ENCODE measurements at regions not wholly inside any gene's neighbourhood (a gene's known extent, or its start where the extent isn't known, plus 50 kb on each side); places are given as distances from the start of the nearest gene placed in this dataset.

DNA sequence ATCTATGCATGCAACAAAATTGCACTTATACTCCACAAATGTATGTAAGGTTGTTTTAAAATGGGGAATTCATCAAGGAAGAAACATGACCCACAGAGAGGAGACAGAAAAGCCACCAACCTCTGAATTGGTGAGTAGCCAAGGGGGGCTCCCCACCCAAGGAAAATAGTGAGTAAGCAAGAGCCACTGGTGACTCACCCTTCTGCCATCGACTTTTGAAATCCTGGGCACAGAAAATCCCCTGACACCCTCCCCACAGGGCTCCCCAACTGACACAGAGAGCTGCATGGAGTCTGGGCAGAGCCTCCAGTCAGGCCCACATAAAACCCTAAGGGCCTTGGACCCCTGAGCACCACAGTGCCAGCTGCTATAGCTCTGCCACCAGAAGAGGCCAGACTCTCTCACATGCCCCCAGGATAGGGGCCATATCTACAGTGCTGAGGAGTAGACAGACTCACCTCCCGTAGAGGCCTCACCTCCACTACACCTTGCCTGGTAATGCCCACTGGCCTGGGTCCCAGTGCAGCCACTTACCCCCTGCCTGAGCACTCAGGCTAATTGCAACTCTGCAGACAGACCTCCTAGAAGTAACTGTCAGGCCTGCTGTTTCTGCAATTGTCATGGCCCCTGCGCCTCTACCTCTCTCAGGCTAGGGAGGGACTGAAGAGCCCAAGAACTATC is 244.7 kb upstream of the WSB1 start:
- DNase-seq = no peak
- H3K9me3 ChIP-seq = no peaks in the 10 kb centered on the region
- no peak for TF ChIP-seq POLR2A (IDR thresholded peaks at IDR 0.05)
- TF ChIP-seq, protein P1, sequence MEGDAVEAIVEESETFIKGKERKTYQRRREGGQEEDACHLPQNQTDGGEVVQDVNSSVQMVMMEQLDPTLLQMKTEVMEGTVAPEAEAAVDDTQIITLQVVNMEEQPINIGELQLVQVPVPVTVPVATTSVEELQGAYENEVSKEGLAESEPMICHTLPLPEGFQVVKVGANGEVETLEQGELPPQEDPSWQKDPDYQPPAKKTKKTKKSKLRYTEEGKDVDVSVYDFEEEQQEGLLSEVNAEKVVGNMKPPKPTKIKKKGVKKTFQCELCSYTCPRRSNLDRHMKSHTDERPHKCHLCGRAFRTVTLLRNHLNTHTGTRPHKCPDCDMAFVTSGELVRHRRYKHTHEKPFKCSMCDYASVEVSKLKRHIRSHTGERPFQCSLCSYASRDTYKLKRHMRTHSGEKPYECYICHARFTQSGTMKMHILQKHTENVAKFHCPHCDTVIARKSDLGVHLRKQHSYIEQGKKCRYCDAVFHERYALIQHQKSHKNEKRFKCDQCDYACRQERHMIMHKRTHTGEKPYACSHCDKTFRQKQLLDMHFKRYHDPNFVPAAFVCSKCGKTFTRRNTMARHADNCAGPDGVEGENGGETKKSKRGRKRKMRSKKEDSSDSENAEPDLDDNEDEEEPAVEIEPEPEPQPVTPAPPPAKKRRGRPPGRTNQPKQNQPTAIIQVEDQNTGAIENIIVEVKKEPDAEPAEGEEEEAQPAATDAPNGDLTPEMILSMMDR (IDR thresholded peaks at IDR 0.05) = no peak
- H3K27ac ChIP-seq = no peak overlapping the region
- no peak overlapping the region for H3K4me3 ChIP-seq
- intact Hi-C loops (cut with DNase I) = no loop called here
- H3K36me3 ChIP-seq = no peaks in the 10 kb centered on the region
- H3K27me3 ChIP-seq = no peaks in the 10 kb centered on the region
- no peaks in the 10 kb centered on the region for H3K4me1 ChIP-seq
- 34 to 52% methylated on average over 2 of the region's 3 CpGs for WGBS, 2 donors

DNA sequence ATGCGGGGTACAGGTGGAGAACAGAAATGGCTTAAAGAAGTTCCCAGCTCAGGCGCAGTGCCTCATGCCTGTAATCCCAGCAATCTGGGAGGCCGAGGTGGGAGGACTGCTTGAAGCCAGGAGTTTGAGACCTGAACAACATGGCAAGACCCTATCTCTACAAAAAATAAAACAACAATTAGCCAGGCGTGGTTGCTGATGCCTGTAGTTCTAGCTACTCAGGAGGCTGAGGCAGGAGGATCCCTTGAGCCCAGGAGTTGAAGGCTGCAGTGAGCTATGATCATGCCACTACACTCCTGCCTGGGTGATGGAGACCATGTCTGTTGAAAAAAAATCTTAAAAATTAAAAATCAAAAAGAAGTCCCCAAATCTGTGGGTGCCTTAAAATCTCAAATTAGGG is 228.3 kb upstream of the WSB1 start:
- no peaks in the 10 kb centered on the region for H3K4me1 ChIP-seq
- peaks cover 0 to 7% (median 0%) of the 10 kb centered on the region in 4 donors for H3K27me3 ChIP-seq
- intact Hi-C loops (cut with DNase I) = no loop called here
- no peak overlapping the region for H3K27ac ChIP-seq
- H3K4me3 ChIP-seq = no peak overlapping the region
- no peak for TF ChIP-seq POLR2A (IDR thresholded peaks at IDR 0.05)
- TF ChIP-seq, protein P1 (IDR thresholded peaks at IDR 0.05) = no peak
- H3K36me3 ChIP-seq = no peaks in the 10 kb centered on the region
- H3K9me3 ChIP-seq = no peaks in the 10 kb centered on the region
- WGBS, 2 donors = 0 to 61% methylated on average over 1 to 4 of the region's 4 CpGs
- DNase-seq = no peak

DNA sequence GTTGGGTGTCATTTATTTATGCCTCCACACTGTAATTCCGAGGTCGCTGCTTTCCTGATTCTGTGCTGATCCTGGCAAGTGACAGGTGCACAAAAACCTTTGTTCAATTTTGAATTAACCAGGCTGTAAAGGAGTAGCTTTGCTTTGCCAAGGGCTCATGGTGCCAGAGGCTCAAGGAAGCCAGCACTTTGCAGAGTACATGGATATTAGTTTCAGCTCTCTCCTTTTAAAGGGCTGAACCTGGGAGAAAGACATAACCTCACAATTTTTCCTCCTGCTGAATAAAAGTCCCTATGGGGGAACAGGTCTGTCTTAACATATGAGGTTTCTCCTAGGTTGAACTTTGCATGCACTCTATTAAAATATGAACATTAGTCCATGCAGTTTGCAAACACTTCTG is 227.6 kb upstream of the WSB1 start:
- Histone ChIP-seq H3K27me3 (peaks cover 0 to 7% (median 0%) of the 10 kb centered on the region in 4 donors), H3K4me1 (no peaks in the 10 kb centered on the region), H3K4me3 (no peak overlapping the region), H3K9me3 (no peaks in the 10 kb centered on the region), H3K36me3 (no peaks in the 10 kb centered on the region), H3K27ac (no peak overlapping the region)
- no peak for DNase-seq
- WGBS, 2 donors = 34 to 41% methylated on average over 2 of the region's 2 CpGs
- no peak for TF ChIP-seq POLR2A (IDR thresholded peaks at IDR 0.05)
- TF ChIP-seq, protein P1 (IDR thresholded peaks at IDR 0.05) = no peak
- intact Hi-C loops (cut with DNase I) = no loop called here

DNA sequence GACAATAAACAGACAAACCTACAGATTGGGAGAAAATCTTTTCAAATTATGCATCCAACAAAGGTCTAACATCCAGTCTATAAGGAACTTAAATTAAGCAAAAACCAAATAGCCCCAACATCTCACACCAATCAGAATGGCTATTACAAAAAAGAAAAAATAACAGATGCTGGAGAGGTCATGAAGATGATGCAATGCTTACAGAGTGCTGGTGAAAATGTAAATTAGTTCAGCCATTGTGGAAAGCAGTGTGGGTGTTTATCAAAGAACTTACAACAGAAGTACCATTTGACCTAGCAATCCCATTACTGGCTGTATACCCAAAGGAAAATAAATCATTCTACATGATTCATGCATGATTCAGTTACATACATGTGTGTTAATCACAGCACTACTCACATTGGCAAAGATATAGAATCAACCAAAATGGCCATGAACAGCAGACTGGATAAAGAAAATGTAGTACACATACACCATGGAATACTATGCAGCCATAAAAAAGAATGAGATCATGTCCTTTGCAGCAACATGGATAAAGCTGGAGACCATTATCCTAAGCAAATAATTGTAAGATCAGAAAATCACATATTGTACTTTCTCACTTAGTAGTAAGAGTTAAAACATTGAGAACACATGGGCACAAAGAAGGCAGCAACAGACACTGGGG is 223.9 kb upstream of the WSB1 start:
- no peak for TF ChIP-seq POLR2A (IDR thresholded peaks at IDR 0.05)
- TF ChIP-seq, protein P1 (IDR thresholded peaks at IDR 0.05) = no peak
- Histone ChIP-seq H3K36me3 (no peaks in the 10 kb centered on the region), H3K9me3 (no peaks in the 10 kb centered on the region), H3K27me3 (no peaks in the 10 kb centered on the region), H3K4me3 (no peak overlapping the region), H3K27ac (no peak overlapping the region), H3K4me1 (no peaks in the 10 kb centered on the region)
- intact Hi-C loops (cut with DNase I) = no loop called here
- DNase-seq = no peak

DNA sequence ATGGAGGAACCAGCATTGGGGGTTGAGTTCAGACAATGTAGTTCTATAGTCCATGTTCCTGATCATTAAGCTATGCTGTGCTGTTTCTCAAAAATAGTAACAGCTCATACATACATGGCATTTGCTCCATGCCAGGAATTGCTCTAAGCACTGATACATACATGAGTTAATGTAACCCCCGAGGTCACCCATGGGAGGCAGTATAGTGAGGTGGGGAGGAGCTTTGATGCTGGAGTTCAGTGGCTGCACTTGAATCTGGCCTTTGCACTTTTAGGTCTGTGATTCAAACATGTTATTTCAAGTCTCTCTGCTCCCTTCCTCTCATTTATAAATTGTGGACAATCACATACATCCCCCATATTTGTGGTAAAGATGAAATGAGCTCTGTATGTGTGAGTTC is 223.1 kb upstream of the WSB1 start:
- H3K4me3 ChIP-seq = no peak overlapping the region
- no peaks in the 10 kb centered on the region for H3K36me3 ChIP-seq
- H3K27ac ChIP-seq = no peak overlapping the region
- TF ChIP-seq, protein P1 (IDR thresholded peaks at IDR 0.05) = no peak
- TF ChIP-seq POLR2A (IDR thresholded peaks at IDR 0.05) = no peak
- H3K27me3 ChIP-seq = no peaks in the 10 kb centered on the region
- H3K9me3 ChIP-seq = no peaks in the 10 kb centered on the region
- intact Hi-C loops (cut with DNase I) = no loop called here
- no peak for DNase-seq
- H3K4me1 ChIP-seq = no peaks in the 10 kb centered on the region
- WGBS, 2 donors = 44 to 54% methylated on average over 1 of the region's 1 CpG
